Stimulated activated CD8-positive, alpha-beta memory T cell treated with anti-CD3 and anti-CD28 coated beads, Interleukin-4, amount 100 ng/mL, for 48 hours (primary cell): ENCODE measurements at regions not wholly inside any gene's neighbourhood (a gene's known extent, or its start where the extent isn't known, plus 50 kb on each side); places are given as distances from the start of the nearest gene placed in this dataset.
A peak's percentile ranks its signal among the peaks of the same experiment; 100 is the strongest.
"Not testable (repeated sequence)": the region's sequence is repeated elsewhere in the genome, so short reads cannot be mapped to it uniquely, and the experiment has no call there.

Experiments
- DNase-seq: peaks from one replicate; pipeline ENCODE4 v3.0.0-alpha.2; 2020

- DNase-seq, result no peak
Observed at GRCh38 chr18:76633588-76634269, 138.7 kb upstream of the ZNF516 start.

DNA sequence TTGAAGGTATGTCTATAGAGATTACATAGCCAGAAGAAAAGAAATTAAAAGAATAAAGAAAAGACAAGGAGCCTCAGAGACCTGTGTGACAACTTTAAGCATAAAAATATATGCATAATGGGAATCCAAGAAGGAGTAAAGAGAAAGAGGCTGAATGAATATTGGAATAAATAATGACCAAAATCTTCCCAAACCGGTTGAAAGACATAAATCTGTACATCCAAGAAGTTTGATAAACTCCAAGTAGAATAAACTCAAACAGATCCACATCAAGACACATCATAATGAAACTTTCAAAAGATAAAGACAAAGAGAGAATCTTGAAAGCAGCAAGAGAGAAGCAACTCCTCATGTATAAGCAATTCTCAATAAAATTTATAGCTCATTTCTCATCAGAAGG lies 132.4 kb upstream of the ZNF516 start:
- no peak for DNase-seq

DNA sequence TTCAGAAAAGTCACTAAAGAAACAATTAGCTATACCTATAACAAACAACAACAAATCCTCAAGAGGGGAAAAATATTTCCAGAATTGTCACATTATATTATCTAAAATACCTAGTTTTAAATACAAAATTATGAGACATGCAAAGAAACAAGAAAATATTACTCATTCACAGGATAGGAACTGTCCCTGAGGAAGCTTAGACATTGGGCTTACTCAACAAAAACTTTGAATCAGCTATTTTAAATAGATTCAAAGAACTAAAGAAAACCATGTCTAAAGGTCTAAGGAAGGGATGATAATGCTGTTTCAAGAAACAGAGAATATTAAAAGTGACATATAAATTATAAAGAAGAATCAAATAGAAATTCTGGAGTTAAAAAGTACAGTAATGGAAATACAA lies 131.9 kb upstream of the ZNF516 start:
- no peak for DNase-seq

DNA sequence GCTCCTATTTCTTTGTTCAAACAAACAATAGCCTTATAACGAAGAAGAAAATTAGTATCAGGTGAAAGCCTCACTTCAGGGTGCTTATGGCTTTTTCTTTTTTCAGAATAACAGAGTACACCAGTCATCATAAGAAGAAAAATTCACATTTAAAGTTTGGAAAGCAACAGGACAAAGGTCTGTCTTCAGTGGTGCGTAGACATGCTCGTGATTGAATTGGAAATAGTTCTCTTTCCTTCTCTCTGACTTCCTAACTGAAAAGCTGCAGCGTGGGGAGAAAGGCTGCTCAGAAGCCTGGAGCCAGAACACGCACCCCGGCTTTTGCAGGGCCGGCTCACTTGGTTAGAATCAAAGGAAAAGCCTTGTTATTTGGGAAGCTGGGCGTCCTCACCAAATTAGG lies 127.6 kb upstream of the ZNF516 start:
- DNase-seq, result no peak

DNA sequence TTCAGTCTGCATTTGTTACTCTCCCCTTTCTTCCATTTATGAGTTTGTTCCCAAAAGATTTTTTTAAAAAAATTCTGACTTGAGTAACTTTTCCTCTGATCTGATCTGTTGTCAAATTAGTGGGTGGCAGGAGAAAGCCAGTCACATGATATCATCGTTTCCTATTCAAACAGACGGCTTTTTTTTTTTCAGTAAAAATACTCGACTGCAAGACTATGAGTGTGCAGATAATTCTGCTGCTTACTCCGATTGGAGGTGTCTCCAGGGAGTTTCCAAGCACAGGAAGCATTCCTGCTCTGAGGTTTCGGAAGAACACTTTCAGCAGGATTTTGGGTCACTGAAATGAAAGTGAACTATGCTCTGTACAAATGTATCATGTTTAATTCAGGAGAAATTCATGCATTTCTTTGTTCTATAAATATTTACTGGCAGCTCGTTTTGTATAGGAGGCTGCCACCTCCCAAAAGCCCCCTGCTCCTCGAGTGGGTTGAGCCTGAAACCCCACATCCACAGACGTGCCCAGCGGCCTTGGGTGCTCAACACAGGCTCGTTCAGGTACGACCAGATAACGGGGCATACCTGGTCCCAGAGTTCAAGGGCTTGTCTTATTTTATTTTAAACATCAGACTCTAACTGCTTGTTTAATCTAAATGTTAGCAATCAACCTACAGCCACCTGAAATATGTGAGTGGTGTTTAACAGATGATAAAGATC lies 126.9 kb upstream of the ZNF516 start:
- DNase-seq, result no peak

DNA sequence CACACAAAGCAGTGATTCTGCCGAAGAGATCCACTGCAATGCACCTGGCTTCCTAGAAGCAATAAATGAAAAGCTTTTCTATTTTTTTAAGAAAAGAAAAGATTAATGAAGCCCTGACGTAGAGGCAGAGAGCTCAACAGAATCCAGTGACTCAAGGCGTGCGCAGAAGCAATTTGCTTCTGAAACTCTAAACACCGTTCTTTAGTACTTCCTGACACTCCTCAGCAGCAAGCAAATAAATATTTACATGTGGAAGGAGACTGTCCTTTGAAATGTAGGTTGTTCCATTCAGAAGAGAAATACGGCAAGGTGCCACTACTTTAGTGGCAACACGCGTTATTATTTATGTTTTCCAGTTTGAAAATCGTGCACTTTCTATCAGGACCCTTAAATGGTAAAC lies 126.2 kb upstream of the ZNF516 start:
- no peak for DNase-seq

GRCh38 chr18:76620321-76621170 lies 125.5 kb upstream of the ZNF516 start:
- DNase-seq, result peak; percentile 50

GRCh38 chr18:76619621-76620315 lies 124.7 kb upstream of the ZNF516 start:
- no peak for DNase-seq

- no peak for DNase-seq
Observed at GRCh38 chr18:76619261-76619620, 124.2 kb upstream of the ZNF516 start.

DNA sequence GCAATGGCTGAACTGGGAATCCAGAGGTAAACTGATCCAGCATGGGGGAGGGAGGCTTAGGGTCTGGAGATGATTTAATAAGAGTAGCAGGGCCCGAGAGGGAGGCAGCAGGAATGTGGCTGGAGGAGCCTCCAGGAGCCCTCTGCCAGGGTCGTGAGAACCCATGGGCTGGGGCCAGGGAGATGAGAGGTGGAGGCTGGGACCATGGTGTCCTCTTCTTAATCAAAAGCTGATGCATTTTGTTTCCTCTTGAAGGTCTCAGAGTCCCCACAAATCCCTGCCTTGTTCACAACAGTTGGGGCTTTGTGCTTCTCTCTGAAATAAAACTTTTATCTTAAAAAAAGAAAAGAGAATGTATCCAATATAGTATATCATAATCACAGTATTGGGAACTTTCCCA lies 123.7 kb upstream of the ZNF516 start:
- DNase-seq, result no peak

DNA sequence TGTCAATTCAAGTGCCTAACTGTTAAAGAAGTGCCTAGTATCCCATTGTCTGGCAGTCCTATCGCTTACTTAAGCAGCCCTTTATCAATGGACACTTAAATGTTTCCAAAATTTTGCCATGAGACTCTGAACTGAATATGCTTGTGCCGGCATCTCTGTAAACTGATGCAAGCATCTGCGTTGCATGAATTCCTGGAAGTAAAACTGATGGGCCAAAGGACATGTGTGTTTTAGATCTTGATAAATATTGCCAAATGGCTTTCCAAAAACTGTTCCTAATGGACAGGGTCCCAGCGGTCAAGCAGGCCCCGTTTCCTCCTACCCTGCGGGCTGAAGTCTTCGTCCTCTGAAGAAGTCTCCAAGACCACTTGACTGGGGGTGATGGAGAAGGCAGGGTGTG lies 121.3 kb upstream of the ZNF516 start:
- no peak for DNase-seq

DNA sequence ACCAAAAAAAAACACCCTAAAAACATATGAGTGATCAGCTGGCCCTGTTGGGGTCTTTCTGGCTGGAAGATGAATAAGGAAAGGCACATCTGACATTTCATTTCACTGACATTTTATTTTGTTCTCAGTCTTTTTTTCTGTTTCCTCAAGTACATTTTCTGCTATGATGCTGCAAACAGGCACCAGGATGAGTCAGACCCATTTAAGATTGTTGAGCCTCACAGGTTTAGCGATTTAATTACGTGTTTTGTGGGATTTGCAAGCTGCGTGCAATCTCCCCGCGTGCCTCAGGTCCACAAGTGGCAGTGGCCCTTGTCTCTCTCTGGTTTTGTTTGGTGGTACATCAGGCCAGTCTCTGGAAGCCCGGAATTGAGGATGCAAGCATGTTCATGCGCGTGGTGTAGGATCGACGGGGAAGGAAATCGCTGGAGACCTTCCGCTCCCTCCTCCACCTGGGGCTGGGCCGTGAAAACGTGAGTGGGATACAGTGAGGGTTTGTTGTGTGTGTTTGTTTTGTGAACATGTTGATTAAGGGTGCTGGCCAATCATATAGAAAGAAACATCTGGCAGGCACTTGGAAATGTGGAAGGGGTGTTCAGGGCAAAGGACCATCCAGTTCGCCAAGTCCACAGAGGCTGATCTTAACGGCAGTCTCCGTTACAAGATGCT lies 120.2 kb upstream of the ZNF516 start:
- no peak for DNase-seq

DNA sequence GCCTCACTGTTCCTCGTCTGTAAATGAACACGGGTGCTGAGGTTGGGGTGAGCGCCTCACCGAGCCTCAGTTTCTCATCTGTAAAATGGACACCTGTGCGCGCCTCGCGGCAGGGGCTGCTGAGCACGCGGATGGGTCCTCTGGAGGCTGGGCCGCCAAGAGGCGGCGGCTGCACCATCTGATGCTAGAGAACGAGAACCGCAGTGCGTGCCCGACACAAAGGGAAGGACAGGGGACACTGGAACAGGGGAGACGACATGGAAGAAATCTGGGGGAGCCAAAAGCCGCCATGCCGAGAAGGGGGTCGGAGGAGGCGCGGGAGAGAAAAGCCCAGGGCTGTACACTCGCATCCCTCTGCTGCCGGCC lies 118.7 kb upstream of the ZNF516 start:
- no peak for DNase-seq

GRCh38 chr18:76613053-76613754 lies 118.2 kb upstream of the ZNF516 start:
- no peak for DNase-seq

- not testable (repeated sequence) for DNase-seq
Observed at GRCh38 chr18:76611750-76612045, 116.7 kb upstream of the ZNF516 start.

DNA sequence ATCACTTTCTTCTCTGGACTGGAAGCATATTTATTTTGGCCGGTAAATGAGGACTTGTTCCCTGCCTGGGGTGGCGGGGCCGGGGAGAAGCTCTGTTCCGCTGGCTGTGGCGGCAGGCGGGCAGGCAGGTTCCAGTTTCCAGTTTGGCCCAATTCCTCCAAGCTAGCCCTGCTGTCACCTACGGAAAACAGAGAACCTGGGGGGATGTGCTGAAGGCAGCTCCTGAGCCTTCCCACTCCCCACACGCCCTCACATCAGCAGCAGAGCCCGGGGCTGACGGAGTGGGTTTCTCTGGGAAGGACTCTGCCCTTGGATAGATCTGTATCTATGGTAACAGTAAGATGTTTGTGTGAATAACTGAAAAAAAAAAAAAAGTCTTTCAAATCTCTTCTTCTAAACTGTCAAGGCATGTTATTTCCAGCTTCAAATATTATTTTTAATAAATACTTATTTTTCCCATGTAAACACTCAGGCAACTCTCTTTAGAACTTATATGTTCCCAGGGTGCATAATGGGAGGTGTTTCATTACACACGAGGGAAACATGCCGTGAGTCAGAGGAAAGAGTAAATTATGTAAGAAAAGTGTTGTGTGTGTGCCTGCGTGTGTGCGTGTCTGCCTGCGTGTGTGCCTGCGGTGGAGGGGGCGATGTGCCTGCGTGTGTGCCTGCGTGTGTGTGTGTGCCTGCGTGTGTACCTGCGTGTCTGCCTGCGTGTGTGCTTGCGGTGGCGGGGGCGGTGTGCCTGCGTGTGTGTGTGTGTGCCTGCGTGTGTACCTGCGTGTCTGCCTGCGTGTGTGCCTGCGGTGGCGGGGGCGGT lies 116.1 kb upstream of the ZNF516 start:
- DNase-seq, result no peak

- no peak for DNase-seq
Observed at GRCh38 chr18:76610012-76610411, 115.0 kb upstream of the ZNF516 start.

DNA sequence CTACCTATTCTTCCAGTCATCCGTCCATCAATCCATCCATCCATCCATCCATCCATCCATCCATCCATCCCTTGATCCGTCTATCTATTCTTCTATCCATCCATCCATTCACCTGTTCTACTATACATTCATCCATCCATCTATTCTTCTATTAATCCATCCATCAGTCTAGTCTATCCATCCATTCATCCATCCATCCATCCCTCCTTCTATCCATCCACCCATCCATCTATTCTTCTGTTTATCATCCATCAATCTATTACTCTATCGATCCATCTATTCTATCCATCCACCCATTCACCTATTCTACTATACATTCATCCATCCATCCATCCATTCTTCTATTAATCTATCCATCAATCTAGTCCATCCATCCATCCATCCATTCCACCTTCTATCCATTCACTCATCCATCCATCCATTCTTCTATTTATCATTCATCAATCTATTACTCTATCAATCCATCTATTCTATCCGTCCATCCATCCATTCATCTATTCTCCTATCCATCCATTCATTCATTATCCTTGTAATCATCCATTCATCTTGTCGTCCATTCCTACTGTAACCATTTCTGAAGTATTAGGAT lies 110.4 kb upstream of the ZNF516 start:
- DNase-seq, result no peak

GRCh38 chr18:76604935-76605240 lies 109.8 kb upstream of the ZNF516 start:
- no peak for DNase-seq

DNA sequence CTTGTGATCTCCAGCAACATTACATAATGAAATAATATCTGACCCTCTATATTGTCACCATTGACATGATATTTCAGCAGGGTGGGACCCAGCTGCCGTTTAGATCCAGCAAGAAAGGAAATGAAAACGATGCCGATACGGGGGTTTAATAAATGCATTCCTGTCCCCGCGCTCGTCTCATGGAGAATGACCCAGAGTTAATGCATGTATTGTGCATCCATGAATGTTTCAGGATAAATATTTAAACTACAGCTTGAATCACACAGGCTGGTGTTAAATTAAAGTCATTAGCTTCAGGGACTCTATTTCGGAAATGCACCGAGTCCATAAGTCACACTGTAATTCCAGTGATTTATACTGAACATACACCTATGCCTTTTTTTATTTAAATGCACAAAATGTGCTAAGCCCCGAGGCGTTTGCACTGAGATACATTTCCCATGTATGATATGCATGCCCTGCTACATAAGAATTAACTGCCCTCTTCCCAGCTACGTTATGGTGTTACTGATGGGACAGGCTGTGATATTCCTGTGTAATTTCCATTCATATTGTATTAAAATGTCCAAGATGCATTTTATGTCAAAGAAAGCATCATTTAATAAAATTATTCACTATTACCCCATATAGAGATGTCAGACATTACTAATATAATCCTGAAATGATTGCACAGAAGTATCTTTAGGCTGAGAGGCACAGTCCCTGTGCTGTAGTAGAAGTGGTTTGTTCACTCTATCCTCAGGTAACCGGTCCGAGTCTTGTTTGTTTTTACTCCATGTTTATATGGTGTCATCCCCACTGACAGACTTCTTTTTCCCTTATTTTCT lies 109.3 kb upstream of the ZNF516 start:
- DNase-seq, result no peak
